ENCODE measurements at regions not wholly inside any gene's neighbourhood (a gene's known extent, or its start where the extent isn't known, plus 50 kb on each side); places are given as distances from the start of the nearest gene placed in this dataset.

DNA sequence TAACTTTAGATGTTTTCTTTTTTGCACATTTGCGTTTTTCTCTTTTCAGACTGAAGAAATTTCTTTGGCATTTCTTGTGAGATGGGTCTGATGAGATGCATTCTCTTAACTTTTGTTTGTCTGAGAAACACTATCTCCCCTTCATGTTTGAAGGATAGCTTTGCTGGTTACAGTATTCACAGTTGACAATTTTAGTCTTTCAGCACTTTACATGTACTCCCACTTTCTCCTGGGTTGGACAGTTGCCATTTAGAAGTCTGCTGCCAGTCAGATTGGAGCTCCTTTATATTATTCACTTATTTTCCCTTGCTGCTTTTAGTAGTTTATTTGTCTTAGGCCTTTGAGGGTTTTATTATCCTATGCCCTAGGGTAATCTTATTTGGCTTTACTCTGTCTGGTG is 67.3 kb upstream of the VOPP1 start:
- no peak overlapping the region for H3K9ac ChIP-seq (ENCODE audit: insufficient read depth, low read depth, low read length)
- no peaks in the 10 kb centered on the region for H3K36me3 ChIP-seq (replicated peaks in 1 of 2; ENCODE audit: control insufficient read depth in 1 of 2, insufficient read depth in 2 of 2, low read length in 2 of 2)
- no peak overlapping the region for H3K4me3 ChIP-seq (replicated peaks in 1 of 3; ENCODE audit: insufficient read depth in 1 of 3, low read depth in 2 of 3, low read length in 3 of 3)
- intact Hi-C loops (cut with micrococcal nuclease; ENCODE audit: unreplicated experiment), result loop anchor here (2.0 kb wide), 1 partner anchor 325 kb away; the partner anchor contains the start of gene NIPSNAP2
- WGBS (ENCODE audit: low lambda C conversion rate), result 5% methylated on average over 1 of the region's 1 CpG
- H3K4me1 ChIP-seq (ENCODE audit: insufficient read depth, low read length), result no peaks in the 10 kb centered on the region
- H3K27me3 ChIP-seq (ENCODE audit: control insufficient read depth in 1 of 2, insufficient read depth in 2 of 2, low read length in 2 of 2), result no peaks in the 10 kb centered on the region
- H3K79me2 ChIP-seq (ENCODE audit: insufficient read depth, low read length), result no peaks in the 10 kb centered on the region
- H2AFZ ChIP-seq (ENCODE audit: low read length), result no peak overlapping the region
- H3K27ac ChIP-seq (ENCODE audit: extremely low read length, insufficient read depth, low read length), result no peak overlapping the region
- no TSS peak for BruUV-seq (replicated peaks)
- TF ChIP-seq SMC3 (IDR thresholded peaks at IDR 0.05; ENCODE audit: low read length), result no peak
- TF ChIP-seq U2AF2 (IDR thresholded peaks at IDR 0.05; ENCODE audit: low read depth, low read length), result no peak
- TF ChIP-seq ZNF317 (CRISPR knock-in tag; IDR thresholded peaks at IDR 0.05), result peak; percentile 77
- TF ChIP-seq AKNA (CRISPR knock-in tag; IDR thresholded peaks at IDR 0.05; ENCODE audit: borderline replicate concordance), result no peak
- TF ChIP-seq HMGA1 (CRISPR knock-in tag; conservative IDR thresholded peaks at IDR 0.05), result no peak
- no peak for DNase-seq (ENCODE audit: low spot score)
- FAIRE-seq, result no peak
- no peaks in the 10 kb centered on the region for H4K20me1 ChIP-seq (ENCODE audit: insufficient read depth, low read length)
- peaks cover 4% of the 10 kb centered on the region; the same call in 1 of the 2 replicates for H3K9me3 ChIP-seq (ENCODE audit: low read length)
- no peak for ATAC-seq
- no peak overlapping the region for H3K4me2 ChIP-seq (ENCODE audit: low read depth, low read length)
- CTCF ChIA-PET (ENCODE audit: low intra/inter-chr PET ratio, low total read pairs), result interaction anchor here (1.8 kb wide), 1 partner anchor 453 kb away, joined by 6 read pairs; the partner anchor contains the start of gene PHKG1
- in situ Hi-C loops (cut with HindIII; ENCODE audit: extremely low pct_ligation_motif_present, low pct_unique_long_range_greater_than_20kb), result loop anchor here (10.0 to 25.0 kb wide), 3 partner anchors 85 to 435 kb away; partner anchors contain the start of genes MRPS17 and NIPSNAP2
- POLR2A ChIA-PET, result no interaction called here
